CD4-positive, alpha-beta T cell treated with Interleukin-2 at 100 ng/mL for 4 hours (primary cell): ENCODE measurements at regions not wholly inside any gene's neighbourhood (a gene's known extent, or its start where the extent isn't known, plus 50 kb on each side); places are given as distances from the start of the nearest gene placed in this dataset.

ENCODE experiments used
- DNase-seq: peaks from one replicate; pipeline ENCODE4 v3.0.0-alpha.2; 2020; ENCODE audit warnings: low spot score

DNA sequence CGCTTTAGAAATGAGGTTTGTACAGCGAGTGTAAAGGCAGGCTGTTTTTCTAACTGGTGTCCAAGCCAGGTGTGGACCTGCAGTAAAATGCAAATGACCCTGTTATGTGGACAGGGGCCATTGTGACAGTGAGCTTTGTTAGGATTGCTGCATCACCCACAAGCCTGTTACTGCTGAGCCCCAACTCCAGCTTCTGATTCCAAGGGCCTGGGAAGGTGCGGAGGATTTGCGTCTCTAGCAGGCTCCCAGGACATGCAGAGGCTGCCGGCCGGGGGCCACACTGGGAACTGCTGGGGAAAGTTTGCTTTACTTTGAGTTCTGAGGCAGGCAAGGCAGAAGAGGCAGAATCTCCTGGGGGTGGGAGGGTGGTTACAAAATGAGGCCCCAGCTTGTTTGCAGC is 164.1 kb downstream of the GLI2 start:
- DNase-seq: no peak

DNA sequence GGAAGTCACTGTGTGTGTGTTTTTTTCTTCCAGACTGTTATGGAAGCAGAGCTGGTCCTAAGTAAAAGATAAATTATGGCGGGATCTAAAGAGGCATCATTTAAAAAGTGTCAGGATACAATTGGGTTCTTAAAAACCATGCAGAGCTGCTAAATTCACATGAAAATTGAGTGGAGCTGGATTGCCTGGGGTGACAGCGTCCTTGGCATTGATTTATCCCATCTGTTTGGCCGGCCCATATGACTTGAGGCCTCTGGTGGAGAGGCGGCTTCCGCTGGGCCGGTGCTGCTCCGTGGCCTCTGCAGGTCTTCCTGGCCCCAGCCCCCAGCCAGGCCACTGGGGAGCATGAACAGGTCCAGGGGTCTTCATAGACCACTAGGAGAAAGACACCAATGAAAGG is 165.5 kb downstream of the GLI2 start:
- no peak for DNase-seq

- no peak for DNase-seq
Measured at GRCh38 chr2:120902592-120902991, 166.9 kb downstream of the GLI2 start.

DNA sequence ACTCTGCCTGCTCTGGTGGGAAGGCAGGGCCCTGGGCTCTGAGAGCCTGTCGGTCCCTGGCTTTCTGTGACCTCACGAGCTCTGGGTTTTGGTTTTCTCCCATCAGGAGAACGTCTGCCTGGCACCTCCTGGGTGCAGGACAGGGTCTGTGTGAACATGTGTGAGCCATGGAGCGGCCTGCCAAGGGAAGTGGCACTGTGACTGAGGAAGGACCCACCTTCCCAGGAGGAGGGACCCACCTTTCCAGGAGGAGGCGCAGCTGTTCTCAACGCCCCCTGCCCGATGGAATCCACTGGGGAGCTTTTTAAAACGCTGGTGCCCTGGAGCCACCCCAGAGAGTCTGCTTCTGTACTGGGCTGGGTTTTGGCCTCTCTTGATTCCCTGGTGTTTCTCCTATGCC is 168.7 kb downstream of the GLI2 start:
- DNase-seq: no peak

GRCh38 chr2:120904830-120905234 is 169.2 kb downstream of the GLI2 start:
- no peak for DNase-seq

DNA sequence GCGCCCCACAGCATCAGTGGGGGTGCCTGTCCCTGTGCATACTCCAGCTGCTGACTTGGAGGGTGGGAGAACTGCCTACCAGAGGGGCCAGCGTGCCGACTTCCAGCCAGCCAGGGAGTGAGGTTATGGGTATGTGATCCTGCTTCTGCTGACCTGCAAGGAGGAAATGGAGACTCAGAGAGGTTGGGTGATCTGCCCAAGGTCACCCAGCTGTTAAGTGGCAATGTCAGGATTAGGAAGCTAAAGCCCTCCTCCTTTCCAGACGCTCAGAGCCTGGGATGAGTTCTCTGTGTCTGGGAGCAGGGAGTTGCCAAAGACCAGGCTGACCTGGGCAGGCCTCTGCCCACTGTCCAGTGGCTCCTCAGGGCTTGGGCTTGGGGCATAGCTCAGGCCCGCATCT is 169.6 kb downstream of the GLI2 start:
- no peak for DNase-seq

GRCh38 chr2:120905824-120906571 is 170.3 kb downstream of the GLI2 start:
- DNase-seq: no peak

DNA sequence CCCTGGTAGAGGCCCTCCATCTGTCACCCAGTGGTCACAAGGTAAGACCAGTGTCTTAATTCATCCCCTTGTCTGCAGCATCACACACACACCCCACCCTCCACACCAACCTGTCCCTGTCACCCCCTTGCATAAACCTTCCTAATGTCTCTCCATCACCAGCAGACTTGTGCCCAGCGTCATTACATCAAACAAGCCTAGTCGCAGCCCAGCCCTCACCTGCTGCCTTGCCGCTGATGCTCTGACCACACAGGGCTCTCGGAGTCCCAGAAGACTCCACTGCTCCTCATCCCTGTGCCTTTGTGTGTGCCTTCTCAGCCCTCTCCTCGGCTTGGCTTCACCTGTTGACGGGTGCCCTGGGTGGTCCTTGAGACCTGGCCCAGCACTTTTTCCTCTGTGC is 171.2 kb downstream of the GLI2 start:
- DNase-seq: no peak

DNA sequence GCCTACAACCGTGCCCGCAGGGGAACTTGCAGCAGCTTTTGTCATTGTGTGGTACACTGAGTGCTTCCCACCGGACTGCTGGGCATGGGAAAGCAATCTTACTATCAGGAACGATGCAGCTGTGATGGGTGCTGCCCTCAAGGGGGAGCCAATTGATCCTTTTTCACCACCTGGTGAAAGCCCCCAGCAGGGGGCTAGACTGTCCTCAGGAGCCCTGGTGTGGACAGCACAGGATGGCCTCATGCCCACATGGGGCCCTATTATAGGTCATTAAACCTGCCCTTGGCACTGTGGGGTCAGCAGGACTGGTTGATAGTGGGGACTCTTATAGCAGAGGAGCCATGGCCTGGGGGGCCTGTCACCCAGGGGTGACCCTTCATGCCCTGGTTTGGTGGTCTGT is 172.2 kb downstream of the GLI2 start:
- DNase-seq: no peak

GRCh38 chr2:120908314-120908975 is 172.8 kb downstream of the GLI2 start:
- DNase-seq: no peak

GRCh38 chr2:120909102-120909501 is 173.4 kb downstream of the GLI2 start:
- DNase-seq: no peak

- no peak for DNase-seq
Measured at GRCh38 chr2:120910164-120910563, 174.5 kb downstream of the GLI2 start.

DNA sequence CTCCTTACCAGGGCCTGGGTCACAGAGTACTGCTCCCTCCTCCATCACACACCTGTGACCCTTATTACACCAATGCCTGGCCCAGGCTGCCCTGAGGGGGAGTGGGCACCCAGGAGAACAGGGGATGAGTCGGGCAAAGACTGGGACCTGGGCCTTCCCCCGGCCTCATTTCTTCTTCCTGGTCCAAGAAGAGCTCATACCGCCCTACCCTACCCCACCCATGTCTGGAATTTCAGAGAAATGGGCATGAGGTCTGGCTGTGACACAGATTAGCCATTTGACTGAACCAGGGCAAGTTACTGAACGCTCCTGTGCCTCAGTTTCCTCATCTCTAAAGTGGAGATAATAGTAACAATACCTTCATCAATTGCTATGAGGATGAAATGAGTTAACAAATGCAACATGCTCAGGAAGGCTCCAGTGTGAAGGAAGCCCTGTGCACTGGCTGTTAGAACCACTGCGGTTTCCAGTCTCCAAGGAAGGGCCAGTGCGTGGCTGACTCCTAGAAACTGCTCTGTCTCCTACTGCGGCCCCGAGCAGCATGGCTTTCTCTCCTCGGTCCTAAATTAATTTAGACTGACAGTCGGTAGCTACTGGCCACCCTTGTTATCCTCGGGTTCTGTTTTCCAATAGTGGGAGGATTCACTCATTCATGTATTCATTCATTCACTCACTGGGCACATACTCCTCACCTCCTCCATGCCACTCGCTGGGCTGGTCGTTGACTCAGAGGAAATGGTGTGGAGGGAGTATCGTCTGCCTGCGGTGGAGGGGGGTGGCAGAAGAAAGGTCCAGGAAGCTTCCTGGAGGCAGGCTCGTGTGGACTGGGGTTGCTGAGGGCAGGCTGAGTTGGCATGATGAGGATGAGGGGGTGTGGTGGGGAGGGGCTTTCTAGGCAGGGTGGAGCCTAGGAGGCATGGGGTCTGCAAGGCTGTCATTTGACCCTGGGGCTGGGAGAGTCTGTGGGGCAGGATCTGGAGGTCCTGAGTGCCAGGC is 175.6 kb downstream of the GLI2 start:
- no peak for DNase-seq

DNA sequence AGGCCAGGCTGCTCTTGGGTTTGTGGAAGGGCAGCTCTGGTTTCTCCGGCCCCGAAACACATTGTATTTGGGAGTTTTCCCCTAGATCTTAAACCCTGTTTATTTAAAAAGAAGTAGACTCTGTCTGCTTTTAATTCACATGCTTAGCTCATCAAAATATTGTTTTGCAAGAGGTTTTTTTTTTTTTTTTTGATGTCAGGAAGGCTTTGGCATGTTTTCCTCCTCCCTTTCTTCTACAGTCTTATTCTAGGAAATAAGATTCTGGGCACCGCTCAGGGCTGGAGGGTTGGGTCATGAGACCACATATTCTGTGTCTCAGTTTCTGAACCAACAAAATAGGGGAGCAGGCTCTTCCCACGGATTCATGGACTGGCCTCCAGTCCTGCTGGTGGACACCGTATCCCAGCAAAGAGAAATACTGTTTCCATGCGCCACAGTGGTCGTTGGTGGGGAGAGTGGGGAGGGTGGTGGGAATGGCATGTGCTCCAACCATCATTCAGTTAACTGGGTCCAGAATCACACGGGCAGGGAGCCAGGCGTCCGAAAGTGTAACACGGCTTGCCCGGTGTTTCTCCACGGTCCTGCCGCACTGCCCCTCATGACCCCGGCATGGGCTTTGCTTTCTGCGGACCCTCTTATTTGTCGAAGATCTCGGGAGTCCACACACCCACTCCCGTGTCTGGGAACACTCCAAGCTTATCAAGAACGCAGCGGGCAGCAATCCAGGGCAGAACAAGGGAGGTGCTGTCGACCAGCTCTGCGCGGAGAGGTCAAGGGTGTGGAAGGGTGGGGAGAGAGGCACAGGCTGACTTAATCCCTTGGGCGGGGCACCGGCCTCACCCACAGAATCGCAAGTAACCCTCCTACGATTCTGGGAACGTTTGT is 176.7 kb downstream of the GLI2 start:
- no peak for DNase-seq

DNA sequence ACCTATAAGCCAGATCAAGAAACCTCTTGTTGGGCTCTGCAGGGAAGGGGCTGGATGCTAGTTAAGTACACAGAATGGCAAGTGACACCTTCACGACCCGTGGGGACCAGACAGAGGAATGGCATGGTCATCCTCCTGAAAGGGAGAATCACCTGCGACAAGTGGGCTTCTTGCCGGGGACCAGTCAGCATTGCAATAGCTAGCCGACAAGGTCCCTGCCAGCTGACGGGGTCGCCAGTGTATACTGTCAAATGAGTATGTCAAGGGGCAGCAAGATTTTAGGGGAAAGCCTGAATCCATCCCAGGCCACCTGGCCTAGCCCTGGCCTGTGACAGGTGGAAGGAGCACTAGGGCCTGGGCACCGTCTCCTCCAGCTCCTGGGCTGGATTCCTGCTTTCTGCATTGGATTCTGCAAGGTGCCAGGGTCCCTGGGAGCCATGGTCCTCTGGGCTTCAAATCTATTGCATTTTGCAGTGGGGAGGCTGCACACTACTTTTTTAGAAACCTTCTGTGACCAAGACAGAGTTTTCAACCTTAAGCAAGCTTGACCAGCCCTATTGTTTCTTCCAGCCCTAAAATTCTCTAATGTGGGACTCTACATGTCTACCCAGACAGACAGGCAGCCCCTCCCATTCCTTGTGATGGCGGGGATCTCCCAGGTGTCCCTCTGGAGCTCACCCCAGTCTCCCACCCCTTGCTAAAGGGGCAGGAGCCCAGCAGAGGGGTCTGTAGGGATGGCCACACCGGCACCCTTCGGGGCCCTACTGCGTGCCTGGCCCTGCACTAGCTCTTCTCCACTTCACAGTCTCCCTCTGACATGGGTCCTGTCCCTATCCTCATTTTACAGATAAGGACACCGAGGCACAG is 178.5 kb downstream of the GLI2 start:
- no peak for DNase-seq

- DNase-seq: no peak
Measured at GRCh38 chr2:120914839-120915521, 179.3 kb downstream of the GLI2 start.

DNA sequence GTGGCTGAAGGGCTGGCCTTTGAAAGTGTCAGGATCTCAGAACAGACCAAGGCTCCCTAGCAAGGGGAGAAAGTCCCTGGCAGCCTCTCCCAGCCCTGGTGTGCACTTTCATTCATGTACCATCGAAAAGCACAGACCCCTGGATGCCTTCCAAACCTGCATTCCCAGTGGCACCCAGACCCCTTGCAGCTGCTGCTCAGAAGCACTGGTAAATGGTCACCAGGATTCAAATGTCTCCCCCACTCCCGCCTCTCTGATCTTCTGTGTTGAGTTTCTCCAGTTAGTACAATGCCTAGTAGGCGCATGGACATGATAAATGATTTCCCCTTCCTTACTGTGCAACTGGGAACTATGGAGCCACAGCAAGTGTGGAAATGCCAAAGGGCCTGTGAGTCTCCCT is 180.0 kb downstream of the GLI2 start:
- no peak for DNase-seq

- no peak for DNase-seq
Measured at GRCh38 chr2:120916446-120916845, 180.8 kb downstream of the GLI2 start.

DNA sequence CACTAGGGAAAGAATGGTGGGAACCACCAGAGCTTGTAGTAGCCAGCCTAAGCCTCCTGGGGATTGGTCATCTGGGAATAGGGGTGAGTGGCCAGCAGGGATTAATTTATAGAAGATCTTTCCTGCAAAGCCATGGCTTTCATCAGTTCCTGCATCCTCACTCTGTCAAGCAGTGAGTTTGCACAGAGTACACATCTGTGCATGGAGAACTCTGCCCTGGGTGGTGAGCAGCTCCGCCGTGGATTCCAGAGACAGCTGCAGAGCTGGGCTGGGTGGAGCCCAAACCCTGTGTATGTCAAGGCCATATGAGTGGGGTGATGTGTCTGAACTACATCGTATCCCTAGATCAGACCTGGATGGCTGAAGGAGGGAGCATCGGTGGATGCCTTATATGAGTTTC is 182.2 kb downstream of the GLI2 start:
- DNase-seq: no peak

DNA sequence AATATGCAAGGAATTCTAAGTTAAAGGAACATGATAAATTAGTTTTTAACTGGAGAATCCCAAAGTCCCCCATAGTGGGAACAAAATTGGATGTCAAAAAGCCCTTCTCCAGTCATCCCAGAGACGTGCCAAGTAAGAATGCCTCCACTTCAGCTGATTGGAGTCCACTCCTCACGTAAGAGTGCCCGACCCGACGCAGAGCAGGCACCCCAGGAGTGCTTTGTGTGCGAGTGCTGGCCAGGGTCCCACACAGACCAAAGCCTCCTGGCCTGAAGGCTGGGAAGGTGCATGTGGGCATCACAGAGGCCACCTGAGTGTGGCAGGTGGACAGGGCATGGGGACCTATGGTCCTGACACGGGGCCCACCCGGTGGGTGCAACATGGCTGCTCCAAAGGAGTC is 183.5 kb downstream of the GLI2 start:
- no peak for DNase-seq
